ENCODE measurements at regions not wholly inside any gene's neighbourhood (a gene's known extent, or its start where the extent isn't known, plus 50 kb on each side); places are given as distances from the start of the nearest gene placed in this dataset.

- TF ChIP-seq, protein P1, sequence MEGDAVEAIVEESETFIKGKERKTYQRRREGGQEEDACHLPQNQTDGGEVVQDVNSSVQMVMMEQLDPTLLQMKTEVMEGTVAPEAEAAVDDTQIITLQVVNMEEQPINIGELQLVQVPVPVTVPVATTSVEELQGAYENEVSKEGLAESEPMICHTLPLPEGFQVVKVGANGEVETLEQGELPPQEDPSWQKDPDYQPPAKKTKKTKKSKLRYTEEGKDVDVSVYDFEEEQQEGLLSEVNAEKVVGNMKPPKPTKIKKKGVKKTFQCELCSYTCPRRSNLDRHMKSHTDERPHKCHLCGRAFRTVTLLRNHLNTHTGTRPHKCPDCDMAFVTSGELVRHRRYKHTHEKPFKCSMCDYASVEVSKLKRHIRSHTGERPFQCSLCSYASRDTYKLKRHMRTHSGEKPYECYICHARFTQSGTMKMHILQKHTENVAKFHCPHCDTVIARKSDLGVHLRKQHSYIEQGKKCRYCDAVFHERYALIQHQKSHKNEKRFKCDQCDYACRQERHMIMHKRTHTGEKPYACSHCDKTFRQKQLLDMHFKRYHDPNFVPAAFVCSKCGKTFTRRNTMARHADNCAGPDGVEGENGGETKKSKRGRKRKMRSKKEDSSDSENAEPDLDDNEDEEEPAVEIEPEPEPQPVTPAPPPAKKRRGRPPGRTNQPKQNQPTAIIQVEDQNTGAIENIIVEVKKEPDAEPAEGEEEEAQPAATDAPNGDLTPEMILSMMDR (IDR thresholded peaks at IDR 0.05), result no peak
- TF ChIP-seq POLR2A (IDR thresholded peaks at IDR 0.05), result no peak
These were observed 209.6 kb upstream of the NLRP1 start for GRCh38 chr17:5793899-5794298.

All from Peyer's patch (tissue), 4 donors.